Vagina (tissue), 2 donors: ENCODE measurements at regions not wholly inside any gene's neighbourhood (a gene's known extent, or its start where the extent isn't known, plus 50 kb on each side); places are given as distances from the start of the nearest gene placed in this dataset.

ENCODE experiments used
- CTCF ChIP-seq, 3 experiments: fragments of 450-650 bp in 2 of 3; fragments of 200-600 bp in 1 of 3; sonication (generic) in 1 of 3; IDR thresholded peaks; one replicate each; pipeline ENCODE4 v1.5.1; 2017 to 2019; ENCODE audit warnings: antibody characterized with exemption in 3 of 3, mild to moderate bottlenecking in 2 of 3, moderate library complexity in 2 of 3
- POLR2A ChIP-seq, 2 donors: fragments of 450-650 bp; IDR thresholded peaks; one replicate each; pipeline ENCODE4 v1.6.1; 2017; ENCODE audit warnings: antibody characterized with exemption in 2 of 2, mild to moderate bottlenecking in 2 of 2, moderate library complexity in 2 of 2
- POLR2AphosphoS5 ChIP-seq, 2 donors: sonication (generic); formaldehyde crosslinking; IDR thresholded peaks; one replicate each; pipeline ENCODE4 v1.9.0; 2017; ENCODE audit warnings: antibody characterized with exemption in 2 of 2, mild to moderate bottlenecking in 2 of 2, low read depth in 1 of 2; ENCODE audit not compliant: insufficient read depth in 1 of 2

GRCh38 chr1:81708250-81708649 is 92.5 kb upstream of the ADGRL2 start:
- TF ChIP-seq CTCF (IDR thresholded peaks at IDR 0.05) (no peak), POLR2A (IDR thresholded peaks at IDR 0.05) (no peak), POLR2AphosphoS5 (IDR thresholded peaks at IDR 0.05; ENCODE audit: insufficient read depth in 1 of 2, low read depth in 1 of 2) (no peak)
